Stromal cell of bone marrow (primary cell): ENCODE measurements at regions not wholly inside any gene's neighbourhood (a gene's known extent, or its start where the extent isn't known, plus 50 kb on each side); places are given as distances from the start of the nearest gene placed in this dataset.
"Not testable (repeated sequence)": the region's sequence is repeated elsewhere in the genome, so short reads cannot be mapped to it uniquely, and the experiment has no call there.

Experiments used
- DNase-seq: peaks from one replicate; pipeline ENCODE4 v3.0.0-alpha.2; 2012; ENCODE audit warnings: low read depth

DNA sequence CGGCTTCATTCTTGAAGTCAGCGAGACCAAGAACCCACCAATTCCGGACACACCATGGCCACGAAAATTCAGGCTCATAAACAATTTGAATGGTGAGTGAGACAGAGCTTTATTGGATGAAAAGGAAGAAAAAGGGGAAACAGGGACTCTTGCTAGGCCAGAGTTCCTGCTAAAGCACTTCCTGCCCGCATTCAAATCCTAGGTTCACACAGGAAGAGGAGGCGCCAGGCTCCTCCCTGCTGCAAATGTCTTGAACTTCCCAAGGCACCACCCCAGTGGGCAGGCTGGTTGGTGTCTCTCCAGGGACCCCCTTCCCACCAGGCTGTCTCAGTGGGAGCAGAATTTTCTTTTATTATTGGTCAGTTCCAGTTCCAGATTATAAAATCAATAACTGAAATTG is 121.2 kb downstream of the FSCB start:
- DNase-seq = no peak

DNA sequence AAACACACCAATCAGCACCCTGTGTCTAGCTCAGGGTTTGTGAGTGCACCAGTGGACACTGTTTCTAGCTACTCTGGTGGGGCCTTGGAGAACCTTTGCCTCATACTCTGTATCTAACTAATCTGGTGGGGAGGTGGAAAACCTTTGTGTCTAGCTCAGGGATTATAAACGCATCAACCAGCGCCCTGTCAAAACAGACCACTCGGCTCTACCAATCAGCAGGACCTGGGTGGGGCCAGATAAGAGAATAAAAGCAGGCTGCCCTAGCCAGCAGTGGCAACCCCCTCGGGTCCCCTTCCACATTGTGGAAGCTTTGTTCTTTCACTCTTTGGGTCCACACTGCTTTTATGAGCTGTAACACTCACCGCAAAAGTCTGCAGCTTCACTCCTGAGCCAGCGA is 121.8 kb downstream of the FSCB start:
- not testable (repeated sequence) for DNase-seq

DNA sequence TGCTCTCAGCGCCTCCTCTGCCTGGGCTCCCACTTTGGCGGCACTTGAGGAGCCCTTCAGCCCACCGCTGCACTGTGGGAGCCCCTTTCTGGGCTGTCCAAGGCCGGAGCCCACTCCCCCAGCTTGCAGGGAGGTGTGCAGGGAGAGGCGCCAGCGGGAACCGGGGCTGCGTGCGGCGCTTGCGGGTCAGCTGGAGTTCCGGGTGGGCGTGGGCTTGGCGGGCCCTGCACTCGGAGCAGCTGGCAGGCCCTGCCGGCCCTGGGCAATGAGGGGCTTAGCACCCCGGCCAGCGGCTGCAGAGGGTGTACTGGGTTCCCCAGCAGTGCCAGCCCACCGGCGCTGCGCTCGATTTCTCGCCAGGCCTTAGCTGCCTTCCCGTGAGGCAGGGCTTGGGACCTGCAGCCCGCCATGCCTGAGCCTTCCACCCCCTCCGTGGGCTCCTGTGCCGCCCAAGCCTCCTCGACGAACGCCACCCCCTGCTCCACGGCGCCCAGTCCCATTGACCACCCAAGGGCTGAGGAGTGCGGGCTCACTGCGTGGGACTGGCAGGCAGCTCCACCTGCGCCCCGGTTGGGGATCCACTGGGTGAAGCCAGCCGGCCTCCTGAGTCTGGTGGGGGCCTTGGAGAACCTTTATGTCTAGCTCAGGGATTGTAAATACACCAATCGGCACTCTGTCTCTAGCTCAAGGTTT is 122.3 kb downstream of the FSCB start:
- not testable (repeated sequence) for DNase-seq

DNA sequence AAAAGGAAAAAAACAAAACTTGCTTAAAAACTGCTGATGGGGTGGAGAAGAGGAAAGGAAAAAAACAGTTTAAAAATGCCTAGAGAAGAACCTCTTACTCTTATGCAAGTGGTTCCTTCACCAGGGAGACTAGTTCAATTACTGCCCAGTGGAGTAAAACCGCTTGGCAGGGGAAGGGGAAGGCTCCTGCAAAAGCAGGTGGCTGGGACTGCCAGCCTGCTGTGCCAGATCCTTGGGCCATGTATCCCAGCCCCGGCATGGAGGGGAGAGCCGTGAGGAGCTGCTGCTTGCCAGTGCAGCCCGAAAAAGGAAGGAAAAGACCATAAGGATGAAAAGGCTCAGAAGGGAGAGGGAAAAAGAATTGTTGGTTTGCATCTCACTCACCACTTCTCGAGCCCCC is 123.0 kb downstream of the FSCB start:
- no peak for DNase-seq

DNA sequence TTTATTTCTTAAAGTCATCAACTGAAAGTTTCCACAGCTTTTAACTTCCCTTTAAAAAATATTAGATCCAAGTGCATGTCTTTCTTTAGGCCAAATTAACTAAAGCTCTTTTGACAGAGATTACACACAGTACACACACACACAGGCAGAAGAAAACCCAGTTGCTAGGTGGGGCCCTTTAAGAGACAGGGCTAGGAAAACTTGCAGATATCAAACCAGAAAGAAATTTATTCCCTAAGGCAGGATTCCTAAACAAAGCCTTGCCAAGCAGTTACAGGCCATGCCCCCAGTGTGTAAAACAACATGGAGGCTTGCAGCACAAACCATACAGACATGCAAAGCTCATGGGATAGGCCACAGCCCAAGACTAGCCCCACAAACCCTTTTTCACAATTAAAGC is 123.4 kb downstream of the FSCB start:
- DNase-seq = no peak

DNA sequence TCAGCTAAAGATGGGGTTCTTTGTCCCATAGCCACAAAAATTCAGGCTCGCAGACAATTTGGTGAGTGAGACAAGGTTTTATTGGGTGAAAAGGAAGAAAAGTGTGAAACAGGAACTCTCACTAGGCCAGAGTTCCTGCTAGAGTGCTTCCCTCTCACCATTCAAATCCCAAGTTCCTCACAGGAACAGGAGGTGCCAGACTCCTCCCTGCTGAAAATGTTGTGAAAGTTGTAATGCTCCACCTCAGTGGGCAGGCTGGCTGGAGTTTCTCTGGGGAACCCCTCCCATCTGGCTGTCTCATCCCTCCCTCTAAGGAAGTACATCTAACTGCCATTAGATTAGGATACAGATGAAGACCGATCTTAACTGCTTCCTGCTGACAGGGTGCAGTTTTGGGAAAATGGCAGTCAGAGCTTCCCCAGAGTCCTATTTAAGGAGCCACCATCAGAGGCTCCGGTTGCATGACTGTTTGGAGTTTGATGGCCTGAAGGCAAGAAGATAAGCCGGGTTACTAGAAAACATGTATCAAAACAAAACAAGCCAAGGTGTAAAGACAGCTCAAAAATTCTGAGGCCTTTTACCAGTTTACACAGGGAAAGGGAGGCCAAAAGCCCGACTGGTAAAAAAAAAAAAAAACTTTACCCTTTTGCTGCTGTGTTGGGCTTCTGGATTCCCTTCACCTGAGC is 127.6 kb downstream of the FSCB start:
- DNase-seq = no peak

DNA sequence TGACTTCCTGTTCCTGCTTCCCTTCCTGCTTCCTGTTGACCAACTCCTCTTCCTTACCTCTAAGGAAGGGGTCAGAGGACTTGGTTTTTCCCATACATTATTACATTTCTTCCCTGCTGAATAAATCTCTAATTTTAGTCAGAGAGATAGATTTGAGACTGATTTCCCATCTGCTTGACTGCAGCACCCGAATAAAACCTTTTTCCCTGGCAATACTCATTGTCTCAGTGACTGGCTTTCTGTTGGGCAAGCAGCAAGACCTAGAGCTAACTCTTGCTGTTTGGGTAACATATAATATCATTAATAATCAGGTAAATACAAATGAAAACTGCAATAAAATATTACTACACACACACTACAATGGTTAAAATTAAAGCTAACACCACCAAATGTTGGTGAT is 132.2 kb downstream of the FSCB start:
- no peak for DNase-seq

DNA sequence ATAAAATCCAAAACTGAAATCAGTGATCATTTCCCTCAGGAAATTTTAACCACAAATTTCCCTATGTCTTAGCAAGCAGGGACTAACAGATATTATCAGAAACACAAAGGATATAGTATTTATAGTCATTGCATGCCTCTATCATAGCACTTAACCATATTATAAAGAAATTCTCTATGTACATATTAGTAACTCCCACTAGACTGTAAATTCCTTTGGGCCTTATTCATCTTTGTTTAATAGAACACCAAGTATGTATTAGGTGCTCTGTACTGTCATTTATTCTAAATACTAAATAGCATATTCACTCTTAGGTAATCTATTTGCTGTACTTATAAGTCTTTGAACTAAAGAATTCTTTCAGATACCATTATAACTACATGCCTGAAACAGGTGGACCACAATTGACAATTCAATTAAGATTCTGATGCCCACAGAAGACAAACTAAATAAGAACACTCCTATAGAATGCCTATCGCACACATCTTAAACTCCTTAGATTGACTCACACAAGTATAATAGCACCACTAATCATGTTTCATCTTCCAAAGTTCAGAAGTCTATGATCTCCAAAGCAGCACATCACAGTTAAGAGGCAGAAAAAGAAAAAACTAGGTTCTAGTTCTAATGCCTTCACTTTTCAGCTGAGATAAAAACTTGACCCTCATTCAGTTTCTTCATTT is 134.1 kb downstream of the FSCB start:
- DNase-seq = no peak

DNA sequence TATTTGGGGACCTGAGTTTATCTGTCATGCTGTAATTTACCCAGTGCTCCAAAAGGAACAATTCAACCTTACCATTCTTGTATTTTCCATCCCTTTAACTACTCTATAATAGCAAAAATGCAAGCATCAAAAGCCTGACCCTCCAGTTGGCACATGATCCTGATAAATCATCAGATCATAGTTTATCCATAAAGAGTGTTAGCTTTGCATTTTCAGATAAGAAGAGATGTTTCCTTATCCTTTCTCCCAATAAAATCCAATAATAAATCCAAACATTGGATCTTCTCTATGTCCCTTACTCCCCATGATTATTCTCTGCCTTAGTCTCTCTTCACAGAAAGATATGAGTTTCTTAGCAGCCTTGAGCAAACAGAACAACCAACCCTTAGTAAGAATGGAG is 134.9 kb downstream of the FSCB start:
- no peak for DNase-seq

DNA sequence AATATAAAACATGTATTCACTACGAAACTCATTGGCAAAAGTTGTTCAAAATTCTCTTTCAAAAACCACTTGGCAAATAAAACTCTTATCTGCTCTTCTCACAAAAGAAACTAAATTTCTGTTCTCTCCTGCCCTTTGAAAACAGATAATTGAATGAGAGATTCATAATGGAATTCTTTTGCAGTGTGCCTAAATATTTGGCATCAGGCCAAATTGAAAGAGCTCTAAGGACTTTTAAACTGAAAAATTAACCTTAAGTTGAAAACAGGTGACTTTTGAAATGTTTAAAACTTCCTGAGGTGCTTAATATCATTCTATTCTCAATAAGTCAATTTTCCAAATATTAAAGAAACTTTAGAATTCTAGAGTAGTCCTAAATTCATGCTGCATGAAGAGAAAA is 136.4 kb downstream of the FSCB start:
- no peak for DNase-seq

DNA sequence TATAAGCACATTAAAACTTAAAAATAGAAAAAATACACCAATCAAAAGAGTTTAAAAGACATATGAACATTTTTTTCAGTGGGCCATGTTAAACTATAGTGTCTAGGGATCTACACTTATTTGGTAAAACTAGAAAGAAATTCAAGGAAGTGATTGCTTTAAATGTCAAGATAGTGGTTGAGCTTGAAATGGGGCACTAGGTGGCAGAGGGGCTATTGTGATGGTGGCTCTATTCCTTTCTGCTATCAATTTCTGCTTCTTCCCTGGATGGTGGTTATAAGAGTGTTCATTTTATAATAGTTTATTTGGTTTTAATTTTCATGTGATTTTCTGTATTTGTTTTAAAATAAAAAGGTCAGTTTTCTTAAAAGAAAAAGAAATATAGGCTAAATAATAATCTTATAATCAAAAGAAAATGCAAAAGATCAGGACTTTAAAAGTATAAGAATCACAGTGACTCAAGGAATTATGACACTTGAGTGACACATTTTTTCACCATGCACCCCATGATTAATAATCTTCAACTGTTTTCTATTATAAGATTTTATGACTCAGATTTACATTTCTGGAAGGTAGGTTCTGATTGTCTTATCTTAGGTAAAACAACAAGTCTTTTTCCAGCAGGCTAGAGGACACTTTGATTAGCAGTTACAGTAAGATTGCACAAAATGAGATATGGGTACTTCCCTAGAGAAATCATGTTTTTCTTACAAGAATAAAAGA is 137.5 kb downstream of the FSCB start:
- DNase-seq = no peak

DNA sequence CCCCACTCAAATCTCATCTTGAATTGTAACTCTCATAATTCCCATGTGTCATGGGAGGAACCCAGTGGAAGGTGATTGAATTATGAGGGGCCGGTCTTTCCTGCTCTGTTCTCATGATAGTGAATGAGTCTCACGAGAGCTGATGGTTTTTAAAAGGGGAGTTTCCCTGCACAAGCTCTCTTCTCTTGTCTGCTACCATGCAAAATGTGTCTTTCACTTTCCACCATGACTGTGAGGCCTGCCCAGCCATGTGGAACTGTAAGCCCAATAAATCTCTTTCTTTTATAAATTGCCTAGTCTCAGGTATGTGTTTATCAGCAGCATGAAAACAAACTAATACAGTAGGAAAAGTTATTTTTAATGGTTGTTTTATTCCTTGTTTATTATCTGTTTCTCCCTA is 146.0 kb downstream of the FSCB start:
- no peak for DNase-seq

DNA sequence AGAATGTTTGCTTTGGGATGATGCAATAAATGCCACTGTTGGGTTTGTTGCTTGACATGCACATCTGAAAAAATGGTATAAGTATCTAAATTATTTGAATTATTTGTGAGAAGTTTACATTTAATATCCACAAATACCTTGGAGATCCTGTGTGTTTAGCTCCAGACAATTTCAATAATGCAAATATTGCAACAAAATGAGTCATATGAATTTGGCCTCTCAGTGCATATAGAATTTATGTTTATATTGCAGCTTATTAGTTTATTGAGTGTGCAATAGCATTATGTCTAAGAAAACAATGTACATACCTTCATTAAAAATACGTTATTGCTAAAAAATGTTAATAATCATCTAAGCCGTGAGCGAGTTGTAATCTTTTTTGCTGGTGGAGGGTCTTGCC is 153.3 kb downstream of the FSCB start:
- DNase-seq = no peak

DNA sequence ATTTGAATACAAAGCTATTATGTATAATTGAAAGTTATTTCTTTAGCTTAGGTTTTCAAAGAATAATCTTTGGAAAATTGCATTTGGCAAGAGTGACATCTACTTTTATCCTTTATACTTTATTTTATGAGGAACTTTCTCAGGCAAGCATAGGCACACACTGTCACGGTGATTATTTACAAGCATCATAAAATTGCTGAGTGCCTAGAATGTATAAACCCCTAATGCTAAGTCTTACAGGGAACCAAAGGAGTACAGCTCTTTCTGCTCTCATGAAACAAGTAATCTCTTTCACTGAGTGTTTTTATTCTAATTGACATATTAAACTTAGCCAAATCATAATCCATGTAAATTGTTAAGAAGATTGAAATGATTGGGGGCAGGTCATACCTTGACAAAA is 154.9 kb downstream of the FSCB start:
- no peak for DNase-seq

DNA sequence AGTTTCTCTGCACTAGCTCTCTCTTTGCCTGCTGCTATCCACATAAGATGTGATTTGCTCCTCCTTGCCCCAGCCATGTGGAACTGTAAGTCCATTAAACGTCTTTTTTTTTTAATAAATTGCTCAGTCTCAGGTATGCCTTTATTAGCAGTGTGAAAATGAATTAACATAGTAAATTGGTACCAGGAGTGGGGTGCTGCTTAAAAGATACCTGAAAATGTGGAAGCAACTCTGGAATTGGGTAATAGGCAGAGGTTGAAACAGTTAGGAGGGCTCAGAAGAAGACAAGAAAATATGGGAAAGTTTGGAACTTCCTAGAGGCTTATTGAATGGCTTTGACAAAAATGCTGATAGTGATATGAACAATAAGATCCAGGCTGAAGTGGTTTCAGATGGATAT is 159.8 kb downstream of the FSCB start:
- DNase-seq = no peak

DNA sequence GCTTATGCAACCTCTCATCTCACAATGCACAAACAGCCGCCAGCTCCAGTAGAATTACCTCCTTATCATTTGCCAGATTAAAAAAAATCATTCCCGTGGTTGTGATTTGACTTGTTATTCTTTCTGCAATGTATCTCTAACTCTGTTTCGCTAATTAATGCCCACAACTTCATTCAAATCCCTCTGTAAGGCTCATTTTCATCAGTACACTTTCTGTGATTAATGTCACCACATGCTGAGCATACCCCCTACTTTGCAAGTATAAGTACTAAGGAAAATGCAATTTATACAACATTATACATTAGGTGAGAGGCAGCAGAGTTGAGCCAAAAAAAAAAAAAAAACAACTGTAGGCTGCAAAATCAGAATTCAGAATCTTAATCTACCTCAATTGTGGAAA is 166.0 kb downstream of the FSCB start:
- DNase-seq = no peak

DNA sequence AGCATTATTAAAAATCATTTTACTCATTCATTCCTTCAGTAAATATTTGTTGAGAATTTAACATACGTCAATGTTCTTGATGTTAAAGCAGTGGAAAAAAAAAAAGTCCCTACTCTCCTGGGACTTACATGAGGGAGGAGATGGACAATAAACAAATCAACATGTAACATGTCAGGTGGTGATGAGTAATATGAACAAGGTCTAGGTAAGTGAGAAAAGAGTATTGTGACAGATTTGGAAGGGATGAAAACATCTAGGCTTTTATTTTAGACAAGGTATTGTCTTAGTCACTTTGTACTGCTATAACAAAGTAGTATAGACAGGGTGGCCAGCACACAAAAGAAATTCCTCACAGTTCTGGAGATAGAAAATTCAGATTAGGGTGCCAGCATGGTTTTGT is 167.2 kb downstream of the FSCB start:
- no peak for DNase-seq

DNA sequence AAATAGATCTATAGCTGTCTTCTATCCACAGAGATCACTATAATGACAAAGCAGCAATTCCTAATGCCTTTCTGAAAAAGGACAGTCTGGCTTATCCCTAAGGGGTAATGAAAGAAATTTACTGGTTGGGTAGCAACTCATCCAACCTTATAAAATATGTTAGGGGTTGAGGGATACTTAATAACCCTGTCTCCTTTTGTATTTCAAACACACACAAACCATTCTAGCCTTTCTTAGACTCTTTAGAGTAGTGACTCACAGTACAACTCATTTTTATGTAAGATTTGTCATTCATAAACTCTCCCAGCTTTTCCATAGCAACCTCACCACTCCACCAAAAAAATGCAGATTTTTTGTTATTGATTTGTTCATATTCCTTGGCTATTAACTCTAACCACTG is 167.9 kb downstream of the FSCB start:
- peak; percentile 29 for DNase-seq

DNA sequence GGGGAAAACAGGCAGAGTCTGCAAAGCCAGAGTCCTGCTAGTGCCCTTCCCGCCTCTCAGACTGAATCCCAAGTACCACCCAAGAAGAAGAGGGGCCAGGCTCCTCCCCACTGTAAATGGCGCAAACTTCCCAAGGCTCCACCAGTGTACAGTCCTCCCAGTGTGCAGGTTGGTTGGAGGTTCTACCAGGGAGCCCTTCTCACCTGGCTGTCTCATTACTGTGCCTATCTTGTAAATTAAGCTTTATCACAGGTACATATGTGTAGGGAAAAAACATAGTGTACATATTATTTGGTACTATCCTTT is 189.7 kb downstream of the FSCB start:
- DNase-seq = no peak

DNA sequence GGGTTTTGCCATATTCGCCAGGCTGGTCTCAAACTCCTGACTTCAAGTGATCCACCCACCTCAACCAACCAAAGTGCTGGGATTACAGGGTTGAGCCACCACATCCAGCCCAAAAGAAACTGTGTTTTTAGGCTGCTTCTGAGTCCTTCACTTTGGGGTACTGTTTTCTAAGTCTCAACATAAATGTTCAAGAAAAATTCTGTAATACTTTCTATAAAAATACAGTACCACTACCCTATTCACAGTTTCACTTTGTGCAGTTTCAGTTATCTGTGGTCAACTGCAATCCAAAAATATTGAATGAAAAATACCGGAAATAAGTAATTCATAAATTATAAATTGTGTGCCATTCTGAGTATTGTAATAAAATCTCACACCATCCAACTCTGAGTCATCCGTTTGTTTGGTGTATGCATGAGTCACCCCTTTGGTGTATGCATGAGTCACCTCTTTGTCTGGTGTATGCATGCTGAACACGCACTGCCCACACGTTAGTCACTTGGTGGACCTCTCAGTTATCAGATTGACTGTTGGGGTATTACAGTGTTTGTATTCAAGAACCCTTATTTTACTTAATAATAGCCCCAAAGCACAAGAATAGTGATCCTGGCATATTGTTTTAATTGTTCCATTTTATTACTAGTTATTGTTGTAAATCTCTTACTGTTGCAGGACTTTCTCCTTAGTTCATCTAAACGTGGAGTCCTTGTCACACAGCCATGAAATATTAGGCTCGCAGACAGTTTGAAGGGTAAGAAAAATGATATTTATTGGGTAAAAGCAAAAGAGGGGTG is 190.2 kb downstream of the FSCB start:
- DNase-seq = peak; percentile 81

DNA sequence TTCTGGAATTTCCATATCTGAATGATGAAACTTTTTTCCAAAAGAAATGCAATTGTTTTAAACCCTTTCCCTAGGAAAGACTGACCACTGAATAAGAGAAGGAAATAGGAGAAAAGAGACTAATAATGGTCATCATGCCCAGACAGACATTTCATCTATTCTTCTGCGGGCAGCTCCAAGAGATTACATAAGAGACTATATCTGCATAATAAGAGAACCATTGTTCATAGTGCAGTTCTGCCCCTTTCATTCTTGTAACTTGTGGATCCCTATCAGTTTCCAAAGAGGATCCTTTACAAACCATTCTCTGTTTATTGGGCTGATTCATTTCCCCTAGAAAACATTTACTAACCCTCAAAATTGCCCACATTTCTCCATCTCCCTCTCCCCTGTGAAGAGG is 197.8 kb downstream of the FSCB start:
- DNase-seq = no peak

DNA sequence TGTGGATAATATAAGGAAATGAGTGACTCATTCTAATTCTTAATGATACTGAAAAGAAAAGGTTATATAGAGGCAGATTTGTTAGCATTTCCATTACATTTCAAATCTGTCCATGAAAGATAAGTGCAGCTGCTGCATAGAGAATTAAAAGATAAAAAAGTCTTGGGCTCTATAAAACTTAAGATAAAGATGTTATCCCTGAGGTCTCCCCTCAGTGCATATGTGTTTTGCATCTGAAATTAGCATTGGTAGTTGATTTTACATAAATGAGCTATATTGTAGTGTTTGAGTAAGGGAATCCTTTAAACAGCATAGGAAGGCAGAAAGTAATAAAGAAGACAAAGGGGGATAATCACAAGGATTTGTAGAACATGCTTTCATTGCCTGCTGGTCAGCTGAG is 206.2 kb downstream of the FSCB start:
- no peak for DNase-seq
